NCI-H526 treated with DMSO at 0.1 percent for 48 hours (cell line): ENCODE measurements at regions not wholly inside any gene's neighbourhood (a gene's known extent, or its start where the extent isn't known, plus 50 kb on each side); places are given as distances from the start of the nearest gene placed in this dataset.

Source experiments
- DNase-seq: peaks from one replicate; lab custom pipeline; 2025; lab: John Stamatoyannopoulos, UW

DNA sequence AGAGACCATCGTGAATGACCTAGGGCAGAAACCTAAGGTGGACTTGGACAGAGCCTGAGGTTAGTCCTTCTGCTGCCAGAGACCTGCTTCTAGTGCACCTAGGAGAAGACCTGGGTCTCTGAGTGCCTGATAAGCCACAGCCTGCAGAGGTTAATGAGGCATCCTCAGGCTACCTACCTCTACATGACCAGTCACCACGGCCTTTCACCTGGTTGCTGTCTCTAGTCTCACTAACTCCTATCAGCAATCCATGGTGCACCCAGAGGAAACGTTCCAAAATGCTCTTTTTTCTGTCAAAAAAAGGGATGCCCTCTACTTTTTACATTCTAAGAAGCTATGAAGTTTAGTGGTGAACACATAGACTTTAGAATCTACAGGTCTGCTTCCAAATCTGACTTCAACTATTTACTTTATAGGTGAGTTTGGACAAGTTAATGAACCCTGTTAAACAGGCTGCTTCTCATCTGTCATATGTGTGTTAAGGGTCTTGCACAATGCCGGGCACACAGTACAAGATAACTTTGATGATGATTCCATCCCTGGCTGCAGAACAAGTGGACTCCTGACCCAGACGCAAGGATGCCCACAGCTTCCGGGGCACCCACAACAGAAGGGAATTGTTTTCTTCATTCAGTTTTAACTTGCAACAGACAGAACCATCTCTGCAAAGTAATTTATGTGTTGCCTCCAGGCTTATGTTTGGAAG, 469.9 kb upstream of the CDH5 start:
- DNase-seq = no peak

DNA sequence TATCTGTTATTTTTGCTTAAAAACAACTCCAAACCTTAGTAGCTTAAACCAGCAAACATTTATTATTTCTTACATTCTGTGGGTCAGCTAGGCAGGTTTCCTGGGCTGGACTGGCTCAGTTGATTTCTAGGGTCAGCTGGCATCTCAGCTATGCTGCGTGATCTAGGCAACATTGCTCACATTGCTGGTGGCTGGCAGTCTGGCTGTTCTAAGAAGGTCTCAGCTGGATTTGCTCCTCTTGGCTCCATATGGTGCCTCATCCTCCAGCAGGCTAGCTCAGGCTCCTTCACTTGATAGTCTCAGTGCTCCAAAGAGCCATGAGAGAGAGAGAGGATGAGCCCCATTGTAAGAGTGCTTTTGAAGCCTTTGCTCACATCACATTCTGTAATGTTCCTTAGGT, 470.6 kb upstream of the CDH5 start:
- DNase-seq = no peak

DNA sequence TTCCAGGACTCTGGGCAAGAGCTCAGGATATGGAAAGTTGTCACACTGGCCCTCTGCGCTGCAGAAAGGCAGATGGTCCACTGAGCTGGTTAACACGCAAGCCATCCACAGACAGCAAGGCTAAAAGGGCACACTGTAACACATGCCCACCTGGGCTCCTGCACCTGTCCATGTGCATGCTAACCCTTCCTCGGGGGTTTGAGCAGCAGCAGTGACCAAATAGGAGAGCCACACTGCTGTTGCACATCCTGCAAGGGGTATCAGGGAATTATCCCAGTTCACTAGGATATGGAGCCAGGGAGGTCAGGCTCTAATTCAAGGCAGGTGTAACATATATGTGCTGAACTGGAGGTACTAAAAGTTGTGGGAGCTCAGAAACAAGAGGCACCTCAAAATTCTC, 471.0 kb upstream of the CDH5 start:
- no peak for DNase-seq

DNA sequence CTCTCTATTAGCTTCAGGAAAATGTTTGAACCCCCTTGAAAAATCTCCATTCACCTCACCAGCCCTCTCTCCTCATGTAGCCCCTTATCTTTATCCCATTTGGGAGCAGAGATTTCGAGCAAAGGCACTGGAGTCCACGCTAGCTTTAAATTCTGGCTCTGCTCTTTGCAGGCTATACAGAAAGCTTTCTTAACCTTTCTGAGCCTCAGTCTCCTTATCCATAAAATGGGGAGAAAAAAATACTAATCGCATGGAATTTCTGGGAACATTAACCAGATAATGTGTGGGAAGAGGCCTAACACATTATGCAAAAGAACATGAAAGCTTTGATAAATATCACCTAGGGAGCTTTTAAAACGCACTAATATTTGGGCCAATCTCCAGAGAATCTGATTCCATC, 476.3 kb upstream of the CDH5 start:
- DNase-seq = no peak

DNA sequence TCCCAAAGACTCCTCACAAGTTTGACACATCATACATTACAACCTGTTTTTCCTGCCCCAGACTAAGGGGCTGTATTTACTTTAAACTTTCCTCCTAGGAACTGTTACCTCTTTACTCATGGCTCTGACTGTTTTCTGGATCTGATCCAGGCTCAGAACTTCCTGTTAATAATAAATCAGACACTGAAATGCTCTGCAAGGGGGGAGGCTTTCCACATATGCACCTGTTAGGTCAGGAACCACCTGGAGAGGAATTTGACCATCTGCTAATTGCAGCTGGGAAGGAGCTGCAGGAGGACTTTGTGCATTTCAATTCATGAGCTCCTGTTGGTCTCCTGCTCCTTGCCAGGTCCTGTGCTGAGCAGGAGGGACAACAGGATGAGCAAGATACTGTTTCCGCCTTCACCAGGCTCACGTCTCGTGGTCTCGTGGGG, 476.9 kb upstream of the CDH5 start:
- no peak for DNase-seq

DNA sequence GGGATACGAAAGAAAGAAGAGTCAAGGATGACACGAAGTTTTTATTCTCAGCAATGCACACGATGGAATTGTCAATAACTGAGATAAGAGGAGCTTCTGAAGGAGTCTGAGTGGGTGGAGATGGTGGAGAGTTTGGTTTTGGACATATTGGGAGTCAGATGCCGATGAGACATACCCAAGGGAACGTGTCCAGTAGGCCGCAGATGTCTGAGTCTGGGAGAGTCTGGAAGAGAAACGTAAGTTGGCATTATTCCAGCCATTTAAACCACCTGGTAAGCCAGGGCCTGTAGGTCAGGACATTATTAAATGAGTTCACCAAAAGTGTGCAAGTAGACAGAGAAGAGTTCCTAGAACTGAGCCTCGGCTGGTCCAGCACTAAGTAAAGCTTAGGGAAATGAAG, 478.3 kb upstream of the CDH5 start:
- no peak for DNase-seq

DNA sequence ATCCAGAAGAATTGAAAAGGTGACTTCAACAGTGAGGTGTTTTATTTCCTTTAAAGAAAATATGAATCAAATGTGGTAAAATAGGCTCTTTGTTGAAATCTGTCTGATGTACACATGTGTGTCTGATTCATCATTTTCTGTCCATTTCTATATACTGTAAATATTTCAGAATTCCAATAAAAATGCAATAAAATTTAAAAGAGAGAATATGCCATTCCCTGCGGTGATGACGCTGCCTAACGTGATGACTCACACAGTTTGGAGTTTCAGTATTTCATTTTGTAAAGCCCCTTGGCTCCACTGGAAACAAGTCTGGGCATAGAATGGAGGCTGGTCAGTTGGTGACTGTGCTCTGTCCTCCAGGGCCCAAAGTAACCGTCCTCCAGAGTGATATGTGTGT, 482.5 kb upstream of the CDH5 start:
- no peak for DNase-seq

DNA sequence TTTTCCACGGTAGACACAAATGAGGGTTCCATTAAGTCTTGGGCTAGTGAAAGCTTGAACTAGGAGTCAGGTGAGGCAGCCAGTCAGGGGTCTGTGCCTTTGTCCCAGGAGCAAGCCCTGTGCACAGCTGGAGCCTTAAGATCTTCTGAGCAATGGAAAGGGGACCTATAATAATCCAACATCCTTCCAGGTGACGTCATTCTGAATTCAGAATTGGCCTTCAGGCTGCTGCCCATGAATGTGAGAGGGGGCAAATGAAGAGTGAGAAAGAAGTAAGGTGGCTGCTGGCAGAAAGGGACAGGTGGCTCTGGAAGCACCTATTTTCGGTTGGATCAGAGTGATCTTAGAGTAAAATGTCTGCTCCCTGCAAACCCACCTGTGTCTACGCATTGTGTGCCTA, 488.1 kb upstream of the CDH5 start:
- DNase-seq = no peak

DNA sequence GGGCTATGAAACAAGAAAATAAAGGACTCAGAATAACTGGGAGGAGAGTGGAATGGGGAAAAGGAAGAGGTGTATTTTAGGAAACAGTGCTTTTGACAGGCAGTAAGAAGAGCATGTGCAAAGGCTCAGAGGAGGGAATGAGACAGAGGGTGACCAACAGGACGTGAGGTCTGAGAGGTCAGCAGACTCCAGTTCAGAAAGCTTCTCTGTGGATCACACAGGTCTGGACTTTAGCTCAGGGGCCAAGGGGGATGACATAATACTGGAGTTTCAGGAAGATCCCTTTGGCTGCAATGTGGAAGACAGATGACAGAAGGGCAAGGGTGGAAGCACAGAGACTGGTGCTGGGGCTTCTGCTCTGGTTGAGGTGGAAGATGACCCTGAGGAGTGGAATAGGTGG, 489.9 kb upstream of the CDH5 start:
- no peak for DNase-seq

DNA sequence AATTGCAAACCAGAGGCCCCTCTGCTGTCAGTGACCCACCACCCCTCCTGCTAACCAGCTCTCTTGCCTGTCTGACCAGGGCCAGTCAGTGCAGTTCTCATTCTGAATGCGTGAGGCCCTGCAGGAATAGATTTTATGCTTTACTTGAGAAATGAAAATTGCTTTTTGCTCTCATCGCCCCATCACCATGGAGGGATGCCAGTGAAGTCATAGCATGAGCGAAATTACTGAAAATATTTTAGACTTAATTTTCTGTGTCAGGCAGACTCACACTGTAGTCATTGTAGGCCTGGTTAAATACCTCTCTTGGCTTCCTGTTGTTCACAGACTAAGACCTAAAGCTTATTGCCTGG, 490.5 kb upstream of the CDH5 start:
- DNase-seq = no peak

DNA sequence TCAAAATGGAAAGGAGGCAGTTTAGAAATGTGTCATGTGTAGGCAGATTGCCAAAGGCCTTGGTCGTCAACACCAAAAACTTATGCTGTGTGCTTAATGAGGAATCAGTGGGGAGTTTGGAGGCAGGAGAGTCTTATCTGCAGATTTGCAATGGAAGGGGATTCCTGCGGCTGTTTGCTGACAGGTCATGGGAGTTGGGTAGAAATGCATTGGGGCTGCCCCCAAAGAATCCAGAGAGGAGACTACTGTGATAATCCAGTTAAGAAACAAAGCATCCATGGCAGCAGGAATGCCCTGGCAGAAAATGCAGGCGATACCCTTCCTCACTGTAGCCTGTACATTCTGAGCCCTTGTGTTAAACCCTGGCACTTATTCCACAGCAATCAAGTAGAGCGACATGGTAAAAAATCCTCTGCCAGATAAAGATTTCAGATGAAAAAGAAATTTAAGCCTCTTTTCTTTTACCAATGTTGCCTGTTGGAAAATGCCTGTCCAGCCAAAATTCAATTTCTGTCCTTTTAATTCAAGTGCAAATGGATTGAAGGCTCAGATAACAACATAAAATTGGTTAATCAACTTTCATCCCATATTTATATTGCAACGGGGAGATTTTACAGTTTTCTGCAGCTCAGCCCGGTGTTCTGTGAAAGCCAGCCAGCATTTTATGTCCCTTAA, 491.0 kb upstream of the CDH5 start:
- DNase-seq = no peak

DNA sequence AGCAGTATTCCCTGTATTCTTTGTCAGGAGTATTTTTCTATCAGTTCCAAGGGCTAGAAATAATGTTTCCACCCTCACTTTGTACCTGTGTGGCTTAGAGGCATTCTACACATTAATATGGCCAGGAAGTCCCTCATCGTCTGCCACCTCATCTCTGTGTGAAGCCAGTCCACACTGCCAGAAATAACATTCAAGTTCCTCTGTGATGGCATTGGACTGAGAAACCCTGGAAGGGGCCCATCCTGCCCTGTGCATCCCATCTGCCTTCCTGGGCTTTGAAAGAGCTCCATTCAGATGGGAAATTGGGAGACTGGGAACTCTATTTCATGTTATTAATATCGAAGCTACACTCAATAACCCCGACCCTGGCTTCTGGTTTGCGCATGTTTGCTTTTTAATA, 497.2 kb upstream of the CDH5 start:
- DNase-seq = no peak

DNA sequence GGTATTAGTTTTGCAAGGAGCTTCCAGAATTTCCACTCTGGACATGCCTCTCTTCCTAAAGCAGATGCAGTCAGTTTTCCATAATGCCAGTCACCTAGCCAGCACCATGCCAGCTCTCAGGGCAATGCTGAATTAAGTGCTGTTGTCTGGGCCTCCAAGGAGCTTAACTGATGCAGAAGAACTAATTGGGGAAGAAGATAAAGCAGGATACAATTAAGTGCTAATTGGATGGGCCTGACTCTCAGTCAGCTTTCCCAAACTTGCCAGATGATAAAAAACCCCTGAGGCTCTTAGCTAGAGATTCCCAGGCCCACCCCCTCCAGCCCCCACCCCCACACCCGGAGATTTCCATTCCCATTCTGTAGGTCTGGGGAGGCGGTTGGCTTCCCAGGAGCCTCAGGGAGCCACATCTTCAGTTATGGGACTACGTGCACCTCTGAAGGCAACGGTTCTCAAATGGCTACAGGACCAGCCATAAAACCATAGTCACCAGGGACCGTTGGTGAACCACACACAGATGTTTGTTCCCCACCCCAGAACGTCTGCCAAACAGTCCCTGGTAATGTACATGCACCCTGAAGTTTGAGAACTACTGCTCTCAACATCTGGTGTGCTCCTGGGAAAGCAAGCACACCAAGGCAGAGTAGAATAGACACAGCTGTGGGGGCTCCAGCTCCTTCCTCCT, 499.1 kb upstream of the CDH5 start:
- DNase-seq = no peak

DNA sequence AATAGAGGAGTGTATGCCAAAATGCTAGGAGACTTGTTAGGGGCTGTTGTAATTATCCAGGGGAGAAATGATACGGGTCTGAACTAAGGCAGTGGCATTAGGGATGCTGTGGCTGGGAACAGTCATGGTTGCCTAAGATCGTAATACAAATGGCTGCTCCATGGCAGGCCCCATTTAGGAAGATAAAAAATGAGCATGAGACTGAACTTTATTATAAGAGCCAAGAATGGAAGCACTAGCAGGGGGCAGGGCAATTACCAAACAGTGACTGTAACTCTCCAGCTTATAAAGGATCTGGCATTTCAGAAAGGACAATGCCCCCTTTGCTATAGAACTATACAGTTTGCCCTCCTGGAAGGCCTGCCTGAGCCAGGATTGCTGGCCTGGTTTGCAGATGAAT, 503.3 kb upstream of the CDH5 start:
- no peak for DNase-seq

DNA sequence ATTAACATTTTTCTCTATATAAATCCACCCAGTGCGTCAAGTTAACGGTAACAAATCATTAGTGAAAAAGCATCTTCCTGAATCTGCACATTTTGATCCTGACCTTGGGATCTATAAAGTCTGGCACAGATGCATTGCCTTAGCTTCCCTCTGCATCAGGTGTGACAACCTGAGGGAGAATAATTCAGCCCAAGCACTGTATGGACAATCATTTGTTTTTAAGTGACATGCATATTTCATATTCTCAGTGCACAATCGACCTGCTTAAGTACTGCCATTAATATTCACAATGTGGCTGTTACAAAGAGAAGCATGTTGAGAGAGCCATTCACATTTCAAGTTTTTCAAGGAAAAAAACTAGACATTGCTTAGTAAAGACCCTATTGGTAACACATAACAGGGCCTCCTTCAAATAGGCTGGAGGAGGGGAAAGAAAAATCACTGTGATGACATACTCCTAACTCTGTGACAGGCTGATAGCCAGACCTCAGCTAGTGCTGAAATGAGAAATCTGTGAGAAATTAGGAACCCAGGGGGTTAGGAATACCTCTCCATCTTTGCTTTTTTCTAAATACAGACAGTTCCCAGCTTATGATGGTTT, 505.3 kb upstream of the CDH5 start:
- no peak for DNase-seq

DNA sequence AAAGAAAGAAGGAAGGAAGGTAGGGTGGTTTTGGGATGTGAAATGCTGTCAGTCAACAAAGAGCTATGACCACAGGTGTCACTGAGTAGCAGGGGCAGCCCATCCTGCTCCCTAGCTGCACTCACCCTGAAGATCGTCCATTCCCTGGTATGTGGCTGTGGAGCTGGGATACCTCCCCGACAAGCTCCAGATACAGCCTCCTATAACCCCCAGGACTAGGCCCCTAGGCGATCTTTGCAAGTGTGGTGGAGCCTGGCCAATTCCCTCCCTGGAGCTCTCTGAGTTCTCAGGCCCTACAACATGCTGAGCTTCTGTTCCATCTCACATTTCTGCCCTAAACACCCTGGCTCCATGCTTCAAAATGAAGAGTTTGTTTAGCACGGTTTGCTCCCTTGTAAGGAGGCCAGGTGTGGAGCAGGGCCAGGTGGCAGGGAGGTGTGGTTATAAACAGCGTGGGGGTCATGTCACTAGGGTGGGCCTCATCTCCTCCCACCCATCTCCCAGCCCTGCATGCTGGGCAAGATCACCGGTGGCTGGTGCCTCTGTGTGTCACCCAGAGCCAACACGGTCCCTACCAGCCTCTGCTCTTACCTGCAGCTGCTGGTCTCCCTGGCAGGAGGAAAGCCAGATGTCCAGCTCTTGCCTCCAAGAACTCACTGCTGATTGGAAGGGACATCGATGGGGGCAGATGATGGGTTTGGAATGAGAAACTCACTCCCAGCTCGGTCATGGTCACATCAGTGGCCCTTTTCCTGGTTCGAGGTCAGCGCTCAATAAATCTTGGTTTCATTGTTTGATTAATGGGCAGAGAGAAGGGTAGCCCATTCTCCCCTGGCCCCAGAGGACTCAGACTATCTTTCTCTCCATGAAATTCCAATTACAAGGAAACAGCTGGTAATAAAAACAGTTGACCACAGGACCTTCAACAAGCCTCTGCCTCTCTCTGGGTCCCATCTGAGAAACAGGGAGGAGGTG, 511.0 kb upstream of the CDH5 start:
- DNase-seq = no peak

DNA sequence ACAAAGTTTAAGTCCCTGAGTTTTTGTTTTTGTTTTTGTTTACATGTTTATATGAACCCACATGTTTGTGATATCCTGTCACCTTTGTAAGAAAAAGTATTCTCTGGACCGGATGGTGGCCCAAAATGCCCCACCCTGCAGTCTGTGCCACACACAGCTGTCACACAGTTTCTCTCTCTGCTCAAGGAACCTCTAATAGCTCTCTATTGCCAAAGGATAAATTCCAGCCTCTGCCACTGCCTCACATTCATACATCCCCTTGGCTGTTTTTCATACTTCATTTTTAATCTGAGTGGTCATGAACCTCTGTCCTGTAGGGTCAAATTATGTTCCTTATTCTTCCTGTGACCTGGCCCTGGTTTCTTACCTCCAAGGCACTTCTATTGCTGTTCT, 520.3 kb upstream of the CDH5 start:
- no peak for DNase-seq

DNA sequence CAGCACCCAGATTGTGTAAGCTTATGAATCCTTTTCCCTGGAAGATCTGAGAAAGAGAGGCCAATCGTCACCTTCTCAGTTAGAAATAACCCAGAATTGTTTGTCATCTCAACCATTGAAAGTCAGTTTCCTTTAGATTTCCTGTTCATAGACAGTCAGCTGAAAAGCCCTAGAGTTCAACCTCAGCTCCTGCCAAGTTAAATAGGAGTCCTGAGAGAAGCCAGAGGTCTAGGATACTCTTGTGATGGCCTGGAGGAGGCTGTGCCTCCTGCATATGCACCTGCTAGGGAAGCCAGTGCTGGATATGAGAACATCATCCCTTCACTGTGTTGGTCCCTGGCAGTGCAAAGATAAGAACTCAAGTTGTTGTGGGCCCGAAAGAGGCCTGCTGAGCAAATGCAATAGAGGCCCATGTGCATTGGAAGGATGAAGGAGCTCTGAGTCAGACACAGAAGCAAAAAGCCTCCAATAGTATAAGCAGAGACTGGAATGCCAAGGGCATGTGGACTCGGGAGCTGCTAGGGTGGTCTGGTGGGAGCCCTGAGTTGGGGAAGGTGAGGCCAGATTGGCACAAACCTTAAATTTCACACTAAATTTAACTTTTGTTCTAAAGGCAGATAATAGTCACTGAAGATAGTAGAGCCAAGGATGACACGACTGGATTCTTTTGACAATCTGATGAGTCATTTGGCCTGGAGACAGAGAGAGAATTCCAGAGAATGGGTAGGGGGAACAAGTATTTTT, 520.9 kb upstream of the CDH5 start:
- DNase-seq = no peak

DNA sequence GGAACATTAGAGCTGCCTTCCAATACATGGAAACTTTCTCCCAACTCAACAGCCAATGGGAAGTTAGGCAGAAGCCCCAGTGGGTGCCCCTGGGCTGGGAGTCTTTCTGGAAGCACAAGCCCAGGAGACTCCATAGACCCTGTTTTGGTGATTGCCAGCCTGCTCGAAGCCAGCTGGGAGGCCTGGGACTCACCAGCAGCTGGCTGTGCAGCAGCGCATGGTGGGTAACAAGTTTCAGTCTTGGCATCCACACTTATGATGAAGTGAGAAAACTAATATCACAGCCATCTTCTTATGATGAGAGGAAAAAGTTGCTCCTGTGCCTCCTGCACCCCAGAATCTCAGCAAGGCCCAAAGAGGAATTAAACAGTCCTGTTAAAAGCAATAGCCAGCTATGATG, 522.5 kb upstream of the CDH5 start:
- no peak for DNase-seq

DNA sequence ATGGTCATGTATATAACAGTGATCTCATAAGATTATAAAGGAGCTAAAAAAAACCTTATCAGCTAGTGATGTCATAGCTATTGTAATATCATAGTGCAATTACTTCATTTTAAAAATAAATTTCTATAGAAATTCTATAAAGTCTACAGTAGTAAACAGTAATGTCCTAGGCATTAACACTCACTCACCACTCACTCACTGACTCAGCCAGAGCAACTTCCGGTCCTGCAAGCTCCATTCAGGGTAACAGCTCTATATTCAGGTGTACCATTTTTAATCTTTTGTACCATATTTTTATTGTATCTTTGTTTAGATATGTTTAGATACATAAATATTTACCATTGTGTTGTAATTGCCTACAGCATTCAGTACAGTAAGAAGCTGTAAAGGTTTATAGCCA, 524.4 kb upstream of the CDH5 start:
- no peak for DNase-seq

DNA sequence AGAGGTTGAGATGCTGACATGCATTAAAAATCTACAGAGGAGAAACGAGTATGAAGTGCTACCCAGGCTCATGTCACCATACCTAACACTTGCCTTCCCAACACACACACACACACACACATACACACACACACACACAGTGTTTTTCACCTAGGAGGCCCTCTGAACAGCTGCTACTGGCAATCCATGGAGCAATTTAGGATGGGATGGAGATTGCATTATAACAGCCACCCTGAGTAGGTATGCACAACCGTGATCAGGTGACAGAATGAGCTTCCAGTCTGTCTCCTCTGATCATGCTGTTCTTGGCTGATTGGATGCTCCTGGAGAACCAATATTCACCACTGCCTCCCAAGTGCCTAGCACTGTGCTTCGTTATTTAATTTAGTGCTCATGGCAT, 528.5 kb upstream of the CDH5 start:
- DNase-seq = no peak
